SHP77 treated with DMSO at 0.1 percent for 48 hours (cell line): ENCODE measurements at regions not wholly inside any gene's neighbourhood (a gene's known extent, or its start where the extent isn't known, plus 50 kb on each side); places are given as distances from the start of the nearest gene placed in this dataset.

ENCODE experiments used
- DNase-seq: peaks from one replicate; lab custom pipeline; 2025; lab: John Stamatoyannopoulos, UW

DNA sequence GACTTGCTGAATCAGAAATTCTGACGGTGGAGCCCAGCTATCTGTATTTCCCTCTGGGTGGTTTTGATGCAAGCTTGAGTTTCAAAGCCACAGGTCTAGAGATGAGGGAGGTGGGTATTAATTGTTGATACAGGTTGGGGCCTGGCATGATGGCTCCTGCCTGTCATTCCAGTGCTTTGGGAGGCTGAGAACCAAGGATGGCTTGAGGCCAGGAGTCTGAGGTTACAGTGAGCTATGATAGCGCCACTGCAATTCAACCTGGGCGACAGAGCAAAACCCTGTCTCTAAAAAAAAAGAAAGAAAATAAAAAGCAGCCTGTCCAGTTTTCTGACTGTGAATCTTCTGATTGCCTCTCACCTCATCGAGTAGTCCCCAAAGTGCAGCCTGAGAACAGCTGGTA lies 184.8 kb upstream of the SASH1 start:
- no peak for DNase-seq

DNA sequence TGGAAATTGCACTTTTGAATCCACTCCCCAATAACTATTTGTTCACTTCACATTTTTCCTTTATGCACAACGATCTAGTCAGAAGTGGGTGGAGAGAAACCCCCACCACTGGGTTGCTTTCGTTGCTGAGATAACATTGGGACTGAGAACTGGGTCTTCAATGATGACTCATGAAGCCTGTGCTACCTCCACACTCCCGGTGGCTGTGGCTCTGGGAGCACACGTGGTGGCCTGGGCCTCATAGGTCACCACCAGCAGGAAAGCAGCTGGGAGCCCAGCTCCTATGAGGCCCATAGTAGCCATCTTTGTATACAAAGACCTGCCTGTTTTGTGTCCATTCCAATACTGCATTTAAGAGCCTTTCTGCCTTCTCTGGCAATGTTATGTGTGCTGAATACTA lies 178.0 kb upstream of the SASH1 start:
- no peak for DNase-seq

DNA sequence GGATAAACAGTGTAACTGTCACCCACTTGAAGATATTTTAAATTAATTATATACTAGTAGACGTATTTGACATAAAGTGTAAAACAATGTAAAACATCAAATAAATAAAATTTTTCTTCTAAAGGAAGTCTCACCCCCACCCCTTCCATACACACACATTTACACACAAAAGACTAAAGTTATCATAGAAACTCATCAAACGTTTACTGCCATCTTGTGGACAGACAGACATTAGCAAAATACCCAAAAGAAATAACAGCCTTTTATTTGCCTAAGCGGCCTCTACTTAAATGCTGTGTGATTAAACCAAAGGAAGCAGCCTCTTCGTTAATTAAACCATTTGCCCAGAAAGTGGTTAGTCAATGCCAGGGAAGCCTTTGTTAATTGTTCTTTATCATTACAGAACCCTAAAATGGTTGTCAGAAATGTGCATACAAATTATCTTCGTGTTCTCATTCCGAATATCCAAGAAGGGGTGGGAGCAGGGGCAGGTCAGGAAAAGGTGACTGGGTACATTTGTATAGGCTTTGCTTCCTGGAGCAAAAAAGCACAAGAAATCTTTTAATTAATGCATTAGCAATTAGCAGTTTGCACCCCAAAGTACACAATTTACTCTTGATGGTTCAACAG lies 176.2 kb upstream of the SASH1 start:
- DNase-seq, result peak; percentile 15

DNA sequence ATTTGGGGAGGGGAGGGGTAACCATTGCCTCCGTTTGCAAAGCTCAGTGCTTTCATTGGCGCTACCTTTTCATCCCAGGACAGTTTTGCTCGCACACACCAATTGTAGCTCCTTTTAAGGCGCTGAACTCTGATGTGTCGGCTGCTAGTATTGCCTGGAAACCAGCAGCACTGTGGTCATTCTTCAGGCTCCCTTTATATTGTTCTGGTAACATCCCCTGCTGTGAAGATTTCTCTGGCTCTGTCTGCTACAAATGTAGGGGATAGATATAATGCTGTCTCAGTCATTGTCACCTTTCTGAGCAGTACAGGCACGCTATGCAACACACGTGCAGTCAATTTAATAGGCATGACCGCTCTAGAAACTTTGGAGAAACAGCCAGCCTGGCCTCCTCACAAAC lies 172.9 kb upstream of the SASH1 start:
- DNase-seq, result no peak

DNA sequence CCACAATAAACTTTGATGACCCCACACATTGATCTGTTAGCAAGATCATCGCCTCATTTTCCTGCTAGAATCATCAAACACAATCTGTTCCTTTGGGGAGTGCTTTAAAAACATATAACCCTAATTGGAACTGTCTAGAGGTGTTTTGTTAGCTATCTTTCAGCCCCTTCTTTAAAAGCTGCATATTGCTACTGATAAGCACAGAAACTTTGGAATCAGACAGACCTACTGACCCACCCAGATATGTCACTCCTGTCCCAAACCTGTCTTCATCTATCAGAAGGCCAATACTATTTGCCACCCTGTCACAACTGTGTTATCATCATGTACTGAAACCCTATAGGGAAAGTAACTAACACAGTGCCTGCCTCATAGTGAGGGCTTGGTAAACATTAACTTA lies 172.4 kb upstream of the SASH1 start:
- no peak for DNase-seq

DNA sequence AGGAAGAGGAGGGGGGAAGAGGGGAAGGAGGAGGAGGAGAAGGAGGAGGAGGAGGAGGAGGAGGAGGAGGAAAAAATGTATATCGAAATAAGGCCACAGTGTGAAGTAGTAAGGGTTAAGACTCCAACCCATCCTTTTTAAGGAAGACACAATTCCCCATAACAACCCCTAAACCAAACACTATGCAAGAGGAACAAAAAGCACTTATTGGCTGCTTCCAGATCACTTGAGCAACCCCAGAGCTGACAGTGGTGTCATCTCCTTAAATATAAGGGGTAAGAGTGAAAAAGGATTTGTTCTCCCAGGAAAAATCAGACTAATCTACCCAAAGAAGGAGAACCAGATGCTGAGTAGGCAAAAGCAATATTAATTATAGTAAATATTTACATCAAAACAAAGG lies 169.1 kb upstream of the SASH1 start:
- DNase-seq, result no peak

DNA sequence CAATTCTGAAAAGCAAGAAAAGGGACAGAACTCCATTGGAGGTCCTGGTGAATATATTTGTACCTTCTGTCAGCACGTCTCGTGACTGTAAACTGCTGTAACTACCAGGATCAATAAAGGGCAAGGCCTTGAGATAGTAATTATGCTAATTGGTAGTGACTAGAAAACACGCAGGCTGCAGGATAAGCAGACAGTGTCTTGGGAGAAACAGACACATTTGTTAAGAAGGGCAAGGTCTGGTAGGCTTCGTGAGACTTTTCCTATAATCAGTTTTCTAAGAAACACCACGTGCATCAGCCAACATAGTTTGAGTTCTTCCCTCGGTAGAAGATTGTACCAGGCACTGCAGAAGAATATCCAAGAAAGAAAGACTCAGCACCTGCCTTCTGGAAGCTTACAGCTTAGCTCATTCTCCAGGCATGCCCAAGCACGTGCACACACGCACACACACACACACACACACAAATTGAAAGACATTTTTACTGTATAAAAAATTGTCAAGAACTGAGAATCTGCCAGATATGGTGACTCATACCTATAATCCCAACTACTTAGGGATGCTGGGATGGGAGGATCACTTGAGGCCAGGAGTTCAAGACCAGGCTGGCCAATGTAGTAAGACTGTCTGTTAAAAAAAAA lies 167.0 kb upstream of the SASH1 start:
- no peak for DNase-seq

DNA sequence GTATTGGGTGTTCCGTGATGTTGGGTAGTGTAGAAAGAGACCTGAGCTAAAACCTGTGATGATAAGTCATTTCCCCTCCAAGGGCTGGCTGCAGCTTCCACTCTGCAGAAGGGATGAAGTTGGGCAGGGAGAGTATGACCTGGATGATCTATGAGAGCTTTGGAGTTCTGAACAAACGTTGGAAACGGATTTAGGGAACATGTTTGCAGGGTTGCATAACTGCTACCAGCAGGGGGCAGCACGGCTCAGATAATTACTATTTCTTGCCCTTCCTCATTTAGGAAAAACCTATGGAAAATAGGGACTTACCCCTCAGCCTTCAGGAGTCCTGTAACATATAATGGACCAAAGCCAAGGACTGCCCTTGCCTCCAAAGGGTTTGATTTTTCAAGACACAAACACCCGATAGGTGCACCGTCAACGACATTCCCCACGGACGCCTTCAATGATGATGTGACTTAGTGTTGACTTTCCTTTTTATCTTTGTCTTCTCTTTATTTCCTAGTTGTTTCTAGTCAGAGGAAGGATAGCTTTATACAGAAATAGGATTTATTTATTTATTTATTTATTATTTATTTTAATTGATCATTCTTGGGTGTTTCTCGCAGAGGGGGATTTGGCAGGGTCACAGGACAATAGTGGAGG lies 164.9 kb upstream of the SASH1 start:
- DNase-seq, result peak; percentile 71

DNA sequence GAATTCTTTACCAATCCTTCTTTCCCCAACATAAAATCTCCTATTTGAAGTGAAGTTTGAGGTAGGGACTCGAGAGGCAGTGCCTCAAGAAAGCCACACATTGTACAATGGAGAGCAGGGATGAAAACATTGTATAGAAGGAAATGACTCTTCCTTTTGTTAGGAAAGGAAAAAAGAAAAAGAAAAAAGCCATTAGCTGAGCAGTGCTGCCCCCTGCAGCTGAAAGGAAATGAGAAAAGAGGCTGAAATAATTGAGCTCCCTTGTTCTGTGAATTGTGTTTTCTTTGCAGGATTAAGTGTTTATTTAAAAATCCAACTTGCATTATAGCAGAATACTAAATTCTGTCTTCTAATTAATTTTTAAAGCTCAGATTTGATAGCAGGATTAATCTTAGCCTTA lies 162.9 kb upstream of the SASH1 start:
- peak; percentile 25 for DNase-seq

DNA sequence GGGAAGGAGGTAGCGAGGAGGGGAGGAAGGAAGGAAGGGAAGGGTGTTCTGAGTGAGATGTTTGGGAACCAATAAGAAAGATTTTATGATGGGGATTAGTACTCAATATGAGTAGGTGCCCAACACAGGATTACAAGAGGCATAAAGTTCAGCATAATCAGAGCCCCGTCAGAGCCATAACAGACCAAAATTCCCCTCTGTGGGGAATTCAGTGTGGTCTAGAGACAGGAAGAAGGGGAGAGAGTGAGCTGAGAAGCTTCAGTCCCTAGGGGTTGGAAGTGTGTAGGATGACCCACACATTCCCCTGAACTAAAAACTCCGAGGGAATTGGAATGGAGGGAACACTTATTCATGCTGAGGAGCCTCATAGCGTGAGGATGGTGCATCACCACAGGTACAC lies 160.3 kb upstream of the SASH1 start:
- DNase-seq, result no peak

DNA sequence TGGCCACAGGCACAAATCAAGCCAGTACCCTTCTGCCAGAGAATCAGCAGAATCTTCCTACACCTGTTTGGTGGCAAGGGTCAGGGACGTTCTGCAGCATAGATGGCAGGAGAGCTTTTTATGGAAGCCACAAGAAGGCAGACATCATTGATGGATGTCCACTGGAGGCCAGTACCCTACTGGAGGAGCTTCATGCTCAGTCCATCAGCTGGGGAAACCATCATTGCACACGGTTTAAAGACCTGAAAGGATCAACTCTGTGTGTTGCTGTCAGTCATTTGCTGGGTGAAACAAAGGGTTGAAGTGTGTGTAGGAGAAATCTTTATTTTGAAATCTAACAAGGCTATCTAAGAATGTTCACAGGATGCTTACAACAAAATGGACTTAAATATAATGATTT lies 158.9 kb upstream of the SASH1 start:
- DNase-seq, result no peak

DNA sequence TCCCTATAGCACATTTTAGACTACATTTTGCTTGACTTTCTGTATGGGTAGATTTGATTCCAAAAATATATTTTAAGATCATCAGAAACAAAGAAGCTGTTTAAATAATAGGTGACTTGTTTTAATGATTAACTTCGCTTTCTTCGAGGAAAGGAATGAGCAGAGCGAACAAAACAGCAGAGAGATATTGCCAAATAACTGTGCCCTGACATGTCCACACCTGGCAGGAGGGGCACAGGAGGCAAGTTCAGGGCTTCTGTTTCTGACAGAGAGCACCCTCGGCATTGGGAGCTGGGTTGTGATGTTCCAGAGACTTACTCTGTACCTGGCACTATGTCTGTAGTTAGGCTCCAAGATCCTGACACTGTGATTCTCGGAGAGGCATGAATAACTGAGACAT lies 155.7 kb upstream of the SASH1 start:
- DNase-seq, result no peak

DNA sequence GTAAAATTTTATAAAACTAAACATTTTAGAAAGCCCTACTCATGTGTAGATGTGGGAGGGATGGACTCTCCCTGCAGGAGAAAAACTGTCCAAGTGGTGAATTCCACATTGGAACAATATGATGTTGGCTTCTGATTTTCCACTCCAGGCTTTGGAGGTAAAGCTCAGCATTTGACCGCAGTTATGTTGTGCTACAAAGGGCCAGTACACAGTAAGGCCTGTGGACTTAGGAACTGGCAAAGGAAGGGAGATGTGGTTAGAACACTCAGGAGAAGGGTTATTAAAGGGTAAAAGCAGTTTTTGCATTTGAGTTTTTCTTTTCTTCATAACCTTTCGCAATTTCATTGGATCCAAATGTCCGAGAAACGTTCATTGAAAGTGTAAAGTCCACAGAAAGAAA lies 150.3 kb upstream of the SASH1 start:
- no peak for DNase-seq

DNA sequence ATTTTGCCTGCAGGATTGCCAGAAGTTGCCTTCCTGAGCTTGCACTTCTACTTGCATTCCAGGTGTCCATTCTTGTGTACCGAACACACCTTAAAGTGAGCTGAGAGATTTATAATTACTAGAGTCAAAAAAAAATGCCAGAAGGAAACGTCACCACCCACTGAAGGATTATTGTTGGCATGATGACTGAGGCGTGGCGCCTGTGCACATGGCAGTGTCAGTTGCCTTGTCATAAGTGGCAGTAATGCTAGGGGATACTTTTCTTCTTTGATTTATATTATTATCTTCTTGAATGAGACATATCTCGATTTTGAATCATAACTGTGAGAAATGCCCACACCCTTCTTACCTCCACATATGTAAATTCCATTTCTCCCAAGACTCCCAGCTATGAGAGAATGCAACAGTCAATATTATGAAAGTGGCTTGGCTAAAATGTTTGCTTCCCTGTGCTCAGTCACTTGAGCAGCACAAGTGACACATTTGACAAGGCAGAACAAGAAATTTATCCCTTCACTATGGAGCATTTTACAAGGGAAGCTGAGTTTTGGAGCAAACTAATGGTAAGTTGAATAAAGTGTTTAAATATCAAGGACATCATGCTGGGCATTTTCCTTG lies 149.5 kb upstream of the SASH1 start:
- DNase-seq, result no peak

DNA sequence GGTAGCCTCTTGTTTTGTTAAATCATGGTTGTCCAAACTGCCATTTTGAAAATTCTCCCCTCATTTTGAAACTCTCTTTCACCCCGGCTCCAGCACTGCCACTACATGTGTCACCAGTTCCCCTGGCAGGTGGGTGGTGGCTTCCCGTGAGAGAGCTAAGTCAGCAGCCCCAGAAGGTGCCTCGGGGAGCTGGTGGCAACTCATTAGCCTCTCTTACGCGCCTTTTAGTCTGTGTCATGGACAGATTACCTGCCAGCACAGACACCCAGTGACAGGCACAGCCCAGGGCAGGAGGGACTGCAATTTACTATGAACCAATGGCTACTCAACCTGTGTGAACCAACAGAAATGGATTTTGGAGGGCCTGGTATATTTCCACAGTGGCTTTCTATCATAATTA lies 147.1 kb upstream of the SASH1 start:
- no peak for DNase-seq

DNA sequence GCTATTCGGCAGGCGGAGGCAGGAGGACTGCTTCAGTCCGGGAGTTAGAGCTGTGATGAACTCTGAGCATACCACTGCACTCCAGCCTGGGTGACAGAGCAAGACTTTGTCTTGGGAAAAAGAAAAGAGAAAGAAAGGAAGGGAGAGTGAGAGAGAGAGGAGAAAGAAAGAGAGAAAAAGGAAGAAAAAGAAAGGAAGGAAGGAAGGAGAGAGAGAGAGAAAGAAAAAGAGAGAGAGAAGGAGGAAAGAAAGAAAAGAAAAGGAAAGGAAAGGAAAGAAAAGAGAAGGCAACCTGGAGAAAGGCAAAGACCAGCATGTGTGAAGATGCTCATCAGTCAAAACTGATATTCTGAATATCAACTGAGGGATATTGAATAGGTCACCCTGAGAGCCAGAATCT lies 143.1 kb upstream of the SASH1 start:
- no peak for DNase-seq

DNA sequence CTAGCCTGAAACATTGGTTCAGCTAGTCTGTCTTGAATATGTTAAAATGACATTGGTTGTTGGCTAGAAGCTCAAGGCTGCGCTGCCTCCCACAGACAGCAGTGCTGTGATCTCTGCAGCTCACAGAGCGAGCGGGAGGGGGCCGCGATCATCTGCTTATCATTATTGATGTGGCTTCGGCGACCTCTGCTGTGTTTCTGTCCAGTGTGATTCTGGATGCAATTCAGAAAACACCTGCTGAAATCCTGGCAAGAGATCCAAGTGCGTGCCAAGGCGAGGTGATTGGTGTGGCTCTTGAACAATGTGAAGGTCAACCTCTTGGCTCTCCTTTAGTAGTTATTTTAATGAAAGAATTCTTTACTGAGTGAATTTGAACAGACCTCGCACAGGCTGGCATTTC lies 142.3 kb upstream of the SASH1 start:
- peak; percentile 47 for DNase-seq

DNA sequence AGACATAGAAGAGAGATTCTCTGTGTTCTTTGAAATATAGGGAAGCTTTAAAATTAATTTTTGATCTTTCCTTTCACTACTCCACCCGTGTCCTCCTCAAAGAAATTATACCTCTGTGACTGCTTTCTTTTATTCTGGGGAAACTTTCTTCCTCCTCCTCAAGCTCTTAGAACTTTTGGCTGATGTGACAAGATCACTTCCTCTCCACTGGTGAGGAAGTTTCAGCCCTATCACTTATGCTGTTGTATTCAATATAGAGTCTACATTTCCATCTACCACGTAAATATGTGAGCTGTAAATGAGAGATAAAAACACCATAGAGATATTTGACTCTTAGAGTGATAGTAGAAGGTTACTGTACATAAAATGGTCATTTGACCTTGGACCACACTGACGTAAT lies 141.9 kb upstream of the SASH1 start:
- DNase-seq, result no peak

DNA sequence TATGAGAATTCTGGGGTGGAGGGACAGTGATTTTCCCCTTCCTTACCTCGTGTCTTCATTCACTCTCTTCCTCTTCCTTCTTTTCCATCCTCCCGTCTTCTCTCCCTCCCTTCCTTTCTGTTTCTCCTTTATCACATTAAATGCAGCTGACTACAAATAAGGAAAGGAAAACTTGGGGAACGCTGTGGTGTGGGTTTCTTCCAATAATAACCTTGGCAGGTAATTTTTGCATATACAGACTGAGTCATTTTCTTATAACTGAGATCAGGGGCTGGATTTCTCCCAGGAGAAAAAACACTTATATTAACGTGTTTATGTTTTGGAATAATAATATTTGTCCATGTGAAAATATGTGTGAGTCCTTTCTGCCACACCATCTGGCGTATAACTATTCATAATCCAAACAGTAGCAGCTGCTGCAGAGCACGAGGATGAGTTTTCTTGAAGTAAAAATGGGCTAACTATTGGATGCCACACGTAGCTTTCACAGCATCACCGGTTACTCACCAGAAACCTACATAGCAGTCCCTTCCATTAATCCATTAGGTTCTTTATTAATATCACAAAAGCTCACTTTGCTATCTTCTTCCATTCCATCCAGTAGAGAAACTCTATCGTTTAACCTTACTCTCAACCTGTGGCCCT lies 139.2 kb upstream of the SASH1 start:
- DNase-seq, result no peak

DNA sequence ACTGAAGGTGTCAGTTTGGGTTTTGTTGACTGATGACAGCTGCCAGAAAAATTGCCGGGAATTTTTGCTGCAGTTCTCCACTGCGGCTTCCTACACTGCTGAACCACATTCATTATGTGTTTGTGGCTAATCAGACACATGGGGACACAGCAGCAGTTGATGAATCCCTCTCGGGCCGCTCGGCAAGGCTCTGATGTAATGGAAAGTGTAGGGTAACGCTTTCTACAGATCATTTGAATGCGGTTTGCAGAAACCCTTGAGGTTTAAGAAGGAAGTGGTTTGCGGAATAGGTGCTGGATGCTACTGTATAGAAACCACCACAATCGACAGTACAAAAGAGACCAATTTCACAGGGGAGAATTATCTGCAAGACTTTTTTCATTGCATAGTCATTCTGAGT lies 138.7 kb upstream of the SASH1 start:
- DNase-seq, result no peak

DNA sequence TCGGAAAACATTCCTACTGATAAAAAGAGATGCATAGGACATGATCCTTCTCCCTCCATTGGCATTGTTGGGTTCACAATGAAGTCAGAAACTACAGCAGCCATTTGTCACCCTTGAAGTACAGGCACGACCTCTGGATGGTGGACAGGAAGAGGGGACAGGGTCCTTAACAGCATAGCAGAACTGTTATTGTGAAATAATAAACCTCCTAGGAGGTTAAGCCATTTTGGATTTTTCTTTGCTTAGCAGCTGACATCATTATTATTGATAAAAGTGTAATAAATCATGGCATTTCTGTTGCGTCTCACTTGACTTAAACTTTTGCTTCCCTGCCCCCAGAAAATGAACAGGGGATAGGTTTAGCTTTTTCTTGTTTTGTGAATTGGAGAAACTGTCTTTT lies 134.3 kb upstream of the SASH1 start:
- DNase-seq, result no peak

DNA sequence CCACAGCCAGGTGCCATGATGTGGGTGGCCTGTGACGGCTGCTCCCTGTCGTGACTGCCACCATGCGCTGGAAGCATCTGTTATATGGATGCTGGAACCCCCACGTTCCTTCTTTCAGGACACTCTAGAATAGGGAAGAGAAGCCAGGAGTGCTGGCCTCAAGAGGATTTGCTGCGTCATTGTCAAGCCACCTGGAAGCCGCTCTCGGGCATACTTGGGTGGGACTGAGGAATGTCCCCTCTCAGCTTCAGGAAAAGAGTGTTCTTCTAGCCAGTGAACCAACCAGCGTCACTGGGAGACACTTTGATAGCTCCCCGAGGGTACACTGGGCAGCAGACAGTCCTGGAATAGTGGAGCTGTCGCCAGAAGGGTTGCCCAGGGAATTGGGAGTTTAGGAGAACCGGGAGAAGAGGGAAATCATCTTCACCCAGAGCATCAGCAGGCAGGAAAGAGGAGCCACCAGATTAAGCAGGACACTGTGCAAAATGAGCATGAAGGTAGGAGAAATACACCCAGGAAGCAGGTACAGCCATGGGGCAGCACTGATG lies 130.8 kb upstream of the SASH1 start:
- no peak for DNase-seq

DNA sequence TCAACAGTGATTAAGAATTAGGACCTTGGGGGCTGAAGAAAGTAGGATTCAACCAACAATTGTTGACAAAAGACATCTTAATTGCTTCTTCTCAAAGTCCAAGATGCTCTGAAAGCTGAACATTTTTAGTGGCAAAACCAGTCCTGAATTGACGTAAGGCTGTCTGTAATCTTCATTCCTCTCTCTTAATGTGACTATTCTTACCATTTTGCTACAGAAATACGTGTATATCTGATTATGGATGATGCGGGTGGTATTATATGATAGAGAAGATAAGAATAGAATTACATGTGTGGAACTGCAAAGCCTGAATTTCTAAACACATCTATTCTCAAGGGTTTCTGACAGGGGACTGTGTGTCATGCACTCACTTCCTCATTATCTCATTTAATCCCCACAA lies 130.3 kb upstream of the SASH1 start:
- no peak for DNase-seq
